B cell (primary cell): ENCODE measurements at regions not wholly inside any gene's neighbourhood (a gene's known extent, or its start where the extent isn't known, plus 50 kb on each side); places are given as distances from the start of the nearest gene placed in this dataset.

Experiments
- ATAC-seq: fragments of 200-7000 bp; cut with Tn5 transposase; one replicate; pipeline ENCODE4 v1.10.0; 2021; ENCODE audit warnings: low read depth, mild to moderate bottlenecking, moderate number of reproducible peaks, moderate library complexity
- CTCF ChIA-PET: fragments of 350-600 bp; sonication (Branson Sonifier 250); formaldehyde crosslinking; loops from one replicate; lab custom pipeline; 2021; ENCODE audit warnings: antibody characterized with exemption, inconsistent platforms; lab: Charles Lee
- POLR2A ChIA-PET: fragments of 350-600 bp; sonication (Branson Sonifier 250); formaldehyde crosslinking; loops from one replicate; lab custom pipeline; 2021; ENCODE audit warnings: antibody characterized with exemption; lab: Charles Lee
- DNase-seq: peaks from one replicate; pipeline ENCODE4 v3.0.0; 2013
- H2AFZ ChIP-seq: 2 replicates; pipeline ENCODE4 v1.6.1; 2012; ENCODE audit warnings: mild to moderate bottlenecking, low read depth, low read length; ENCODE audit not compliant: insufficient read depth, poor library complexity, severe bottlenecking
- H3K27ac ChIP-seq, 2 donors: 1 replicate in 1 of 2; 2 replicates in 1 of 2; pipeline ENCODE4 v1.5.1; 2012 to 2013; ENCODE audit warnings: low read length in 2 of 2, mild to moderate bottlenecking in 2 of 2, moderate library complexity in 1 of 2
- H3K27me3 ChIP-seq, 4 experiments: fragments of 200-600 bp in 1 of 4; sonication (generic) in 1 of 4; replicated peaks in 1 of 4; 1 replicate in 2 of 4; 2 replicates in 2 of 4; pipeline versions ENCODE4 v1.6.1 to v1.7.0; 2013 to 2016; ENCODE audit warnings: low read length in 3 of 4, mild to moderate bottlenecking in 2 of 4, mixed read lengths in 1 of 4, moderate library complexity in 1 of 4; ENCODE audit not compliant: insufficient read depth in 4 of 4, control insufficient read depth in 3 of 4; ENCODE audit errors: control extremely low read depth in 1 of 4
- H3K36me3 ChIP-seq, 2 experiments: replicated peaks in 1 of 2; 1 replicate in 1 of 2; 2 replicates in 1 of 2; pipeline versions ENCODE4 v1.6.1 to v1.7.1; 2013; ENCODE audit warnings: low read length in 1 of 2; ENCODE audit not compliant: insufficient read depth in 2 of 2, control insufficient read depth in 1 of 2; ENCODE audit errors: control extremely low read depth in 1 of 2, extremely low read depth in 1 of 2
- H3K4me1 ChIP-seq, 2 donors: fragments of 200-600 bp in 1 of 2; sonication (generic) in 1 of 2; 1 replicate in 1 of 2; 2 replicates in 1 of 2; pipeline versions ENCODE4 v1.5.1 to v1.6.1; 2013 to 2017; ENCODE audit warnings: low read length in 2 of 2; ENCODE audit not compliant: control insufficient read depth in 2 of 2, insufficient read depth in 2 of 2
- H3K4me2 ChIP-seq: replicated peaks from 2 replicates; pipeline ENCODE3; 2012; ENCODE audit warnings: mild to moderate bottlenecking, low read depth, low read length; ENCODE audit not compliant: poor library complexity, severe bottlenecking
- H3K4me3 ChIP-seq, 5 experiments: fragments of 200-600 bp in 1 of 5; sonication (generic) in 1 of 5; 1 replicate in 3 of 5; 2 replicates in 2 of 5; pipeline versions ENCODE4 v1.5.1 to v1.7.0; 2011 to 2016; ENCODE audit warnings: low read length in 4 of 5, mild to moderate bottlenecking in 4 of 5, low read depth in 2 of 5, control low read depth in 1 of 5, moderate library complexity in 1 of 5; ENCODE audit not compliant: insufficient read depth in 1 of 5; ENCODE audit errors: control extremely low read depth in 1 of 5, extremely low read depth in 1 of 5
- H3K79me2 ChIP-seq: fragments of 200-600 bp; sonication (generic); one replicate; pipeline ENCODE4 v1.6.0; 2016; ENCODE audit warnings: low read length; ENCODE audit not compliant: control insufficient read depth, insufficient read depth
- H3K9ac ChIP-seq: fragments of 200-600 bp; sonication (generic); 2 replicates; pipeline ENCODE4 v1.6.1; 2017; ENCODE audit warnings: mild to moderate bottlenecking, low read length, moderate library complexity
- H3K9me3 ChIP-seq, 3 donors: one replicate each; pipeline versions ENCODE4 v1.6.1 to v1.7.1; 2013; ENCODE audit warnings: low read length in 2 of 3; ENCODE audit not compliant: control insufficient read depth in 2 of 3, insufficient read depth in 1 of 3; ENCODE audit errors: control extremely low read depth in 1 of 3
- H4K20me1 ChIP-seq: 2 replicates; pipeline ENCODE4 v1.6.0; 2012; ENCODE audit warnings: mild to moderate bottlenecking, low read length; ENCODE audit not compliant: insufficient read depth, control insufficient read depth, poor library complexity, severe bottlenecking
- H3K27ac Mint-ChIP-seq: one replicate; pipeline ENCODE4 v1.8.0; 2021; ENCODE audit warnings: mixed read lengths
- H3K27me3 Mint-ChIP-seq: one replicate; pipeline ENCODE4 v1.8.0; 2021; ENCODE audit warnings: mixed read lengths
- H3K4me1 Mint-ChIP-seq: one replicate; pipeline ENCODE4 v1.8.0; 2021; ENCODE audit warnings: mixed read lengths
- H3K4me3 Mint-ChIP-seq: one replicate; pipeline ENCODE4 v1.8.0; 2021; ENCODE audit warnings: mixed read lengths
- H3K9me3 Mint-ChIP-seq: one replicate; pipeline ENCODE4 v1.8.0; 2022; ENCODE audit warnings: mixed read lengths; ENCODE audit not compliant: insufficient read depth
- EZH2 ChIP-seq: IDR thresholded peaks from 2 replicates; pipeline ENCODE4 v1.6.1; 2012; ENCODE audit warnings: borderline replicate concordance, low read depth, mild to moderate bottlenecking, moderate library complexity, low read length; ENCODE audit not compliant: insufficient read depth, poor library complexity, severe bottlenecking
- WGBS: methylation state at CpG from one replicate; pipeline ENCODE4 v1.1.5; 2013; ENCODE audit warnings: missing lambda C conversion rate; ENCODE audit not compliant: insufficient coverage; 5-methylcytosine and 5-hydroxymethylcytosine counted together
- intact Hi-C: fragments of 100-400 bp; cut with micrococcal nuclease; formaldehyde crosslinking; loops from one replicate; pipeline ENCODE4 v1.10.0; 2022
- TF ChIP-seq, protein P1 (sequence below): fragments of 200-600 bp; IDR thresholded peaks from one replicate; pipeline ENCODE4 v1.8.0; 2022; ENCODE audit warnings: antibody characterized with exemption, mild to moderate bottlenecking

DNA sequence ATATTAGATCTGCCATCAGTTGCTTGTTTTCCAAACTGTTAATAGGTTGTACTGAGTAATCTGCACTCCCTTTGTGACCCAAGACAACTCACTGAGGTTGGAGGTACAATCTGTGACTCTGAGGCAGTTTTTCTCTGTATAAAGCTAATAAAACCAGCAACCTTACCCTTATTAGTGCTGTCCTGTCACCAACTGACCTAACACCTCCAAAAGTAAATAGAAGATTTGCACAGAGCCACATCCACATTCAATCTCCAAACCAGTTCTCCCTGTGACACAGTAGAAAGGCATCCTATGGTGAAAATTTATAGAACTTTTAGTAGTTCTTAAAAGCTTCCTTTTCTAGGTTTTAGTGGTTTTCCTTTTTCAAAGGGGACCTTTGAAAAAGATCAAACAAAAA is 140.4 kb upstream of the ADGRL2 start:
- Histone ChIP-seq H3K4me1 (no peaks in the 10 kb centered on the region), H3K9ac (no peak overlapping the region), H3K4me2 (no peak overlapping the region), H2AFZ (no peak overlapping the region), H3K79me2 (no peaks in the 10 kb centered on the region), H3K36me3 (no peaks in the 10 kb centered on the region), H3K9me3 (no peaks in the 10 kb centered on the region), H3K27ac (no peak overlapping the region), H3K4me3 (no peak overlapping the region), H3K27me3 (no peaks in the 10 kb centered on the region), H4K20me1 (no peaks in the 10 kb centered on the region)
- Mint-ChIP-seq H3K27me3 (no peaks in the 10 kb centered on the region), H3K27ac (no peak overlapping the region), H3K4me3 (no peak overlapping the region), H3K4me1 (no peaks in the 10 kb centered on the region), H3K9me3 (no peaks in the 10 kb centered on the region)
- CTCF ChIA-PET, result no interaction called here
- TF ChIP-seq, protein P1, sequence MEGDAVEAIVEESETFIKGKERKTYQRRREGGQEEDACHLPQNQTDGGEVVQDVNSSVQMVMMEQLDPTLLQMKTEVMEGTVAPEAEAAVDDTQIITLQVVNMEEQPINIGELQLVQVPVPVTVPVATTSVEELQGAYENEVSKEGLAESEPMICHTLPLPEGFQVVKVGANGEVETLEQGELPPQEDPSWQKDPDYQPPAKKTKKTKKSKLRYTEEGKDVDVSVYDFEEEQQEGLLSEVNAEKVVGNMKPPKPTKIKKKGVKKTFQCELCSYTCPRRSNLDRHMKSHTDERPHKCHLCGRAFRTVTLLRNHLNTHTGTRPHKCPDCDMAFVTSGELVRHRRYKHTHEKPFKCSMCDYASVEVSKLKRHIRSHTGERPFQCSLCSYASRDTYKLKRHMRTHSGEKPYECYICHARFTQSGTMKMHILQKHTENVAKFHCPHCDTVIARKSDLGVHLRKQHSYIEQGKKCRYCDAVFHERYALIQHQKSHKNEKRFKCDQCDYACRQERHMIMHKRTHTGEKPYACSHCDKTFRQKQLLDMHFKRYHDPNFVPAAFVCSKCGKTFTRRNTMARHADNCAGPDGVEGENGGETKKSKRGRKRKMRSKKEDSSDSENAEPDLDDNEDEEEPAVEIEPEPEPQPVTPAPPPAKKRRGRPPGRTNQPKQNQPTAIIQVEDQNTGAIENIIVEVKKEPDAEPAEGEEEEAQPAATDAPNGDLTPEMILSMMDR, result no peak
- TF ChIP-seq EZH2, result no peak
- POLR2A ChIA-PET, result no interaction called here
- ATAC-seq (no peak), DNase-seq (no peak)
- intact Hi-C loops, result no loop called here

DNA sequence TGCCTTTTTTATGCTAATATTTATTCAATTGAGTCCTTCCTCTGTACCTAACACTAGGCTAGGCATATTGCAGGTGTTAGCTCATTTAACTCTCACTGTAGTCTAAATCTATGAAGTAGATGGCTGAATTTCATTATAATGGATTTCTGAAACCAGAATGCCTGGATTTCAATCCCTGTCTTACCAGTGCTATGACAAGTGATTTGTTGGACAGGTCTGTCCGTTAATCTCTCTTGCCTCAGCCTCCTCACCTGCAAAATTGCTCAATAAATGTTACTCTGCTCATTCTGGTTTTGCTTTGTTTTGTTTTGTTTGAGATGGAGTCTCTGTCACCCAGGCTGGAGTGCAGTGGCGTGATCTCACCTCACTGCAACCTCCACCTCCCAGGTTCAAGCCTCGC is 146.1 kb upstream of the ADGRL2 start:
- no peaks in the 10 kb centered on the region for H3K36me3 ChIP-seq
- no peak overlapping the region for H3K4me3 Mint-ChIP-seq
- no peak overlapping the region for H3K4me3 ChIP-seq
- no peak overlapping the region for H3K27ac ChIP-seq
- no peaks in the 10 kb centered on the region for H3K9me3 Mint-ChIP-seq
- TF ChIP-seq, protein P1, result no peak
- no peak for TF ChIP-seq EZH2
- H3K27ac Mint-ChIP-seq, result no peak overlapping the region
- H3K27me3 ChIP-seq, result no peaks in the 10 kb centered on the region
- POLR2A ChIA-PET, result no interaction called here
- DNase-seq (no peak), ATAC-seq (no peak)
- H2AFZ ChIP-seq, result no peak overlapping the region
- H3K9ac ChIP-seq, result no peak overlapping the region
- no peaks in the 10 kb centered on the region for H4K20me1 ChIP-seq
- H3K27me3 Mint-ChIP-seq, result no peaks in the 10 kb centered on the region
- no peaks in the 10 kb centered on the region for H3K9me3 ChIP-seq
- WGBS, result 100% methylated on average over 1 of the region's 3 CpGs
- CTCF ChIA-PET, result no interaction called here
- intact Hi-C loops, result no loop called here
- no peak overlapping the region for H3K4me2 ChIP-seq
- no peaks in the 10 kb centered on the region for H3K4me1 Mint-ChIP-seq
- H3K79me2 ChIP-seq, result no peaks in the 10 kb centered on the region
- no peaks in the 10 kb centered on the region for H3K4me1 ChIP-seq
